Muscle layer of duodenum (tissue), 2 donors: ENCODE measurements at regions not wholly inside any gene's neighbourhood (a gene's known extent, or its start where the extent isn't known, plus 50 kb on each side); places are given as distances from the start of the nearest gene placed in this dataset.
"Not testable (repeated sequence)": the region's sequence is repeated elsewhere in the genome, so short reads cannot be mapped to it uniquely, and the experiment has no call there.

Source experiments
- H3K27ac ChIP-seq: one replicate; pipeline ENCODE4 v1.7.0; 2013; ENCODE audit warnings: mild to moderate bottlenecking, low read length
- H3K27me3 ChIP-seq: one replicate; pipeline ENCODE4 v1.7.0; 2013; ENCODE audit warnings: low read depth, mild to moderate bottlenecking, control low read depth, low read length
- H3K36me3 ChIP-seq, 2 donors: one replicate each; pipeline ENCODE4 v1.7.0; 2013; ENCODE audit warnings: low read length in 2 of 2, control low read depth in 1 of 2, mild to moderate bottlenecking in 1 of 2; ENCODE audit not compliant: insufficient read depth in 2 of 2, control insufficient read depth in 1 of 2
- H3K4me1 ChIP-seq, 2 donors: one replicate each; pipeline ENCODE4 v1.7.0; 2013; ENCODE audit warnings: low read length in 2 of 2, mild to moderate bottlenecking in 2 of 2, control low read depth in 1 of 2, moderate library complexity in 1 of 2; ENCODE audit not compliant: insufficient read depth in 2 of 2, control insufficient read depth in 1 of 2
- H3K4me3 ChIP-seq, 2 donors: one replicate each; pipeline ENCODE4 v1.7.0; 2013; ENCODE audit warnings: low read length in 2 of 2, low read depth in 1 of 2, mild to moderate bottlenecking in 1 of 2
- H3K9me3 ChIP-seq, 2 donors: one replicate each; pipeline ENCODE4 v1.7.0; 2013; ENCODE audit warnings: low read length in 2 of 2, control low read depth in 1 of 2, mild to moderate bottlenecking in 1 of 2; ENCODE audit not compliant: control insufficient read depth in 1 of 2
- donor health status: healthy.

- Histone ChIP-seq H3K27ac (no peak overlapping the region), H3K9me3 (no peaks in the 10 kb centered on the region), H3K4me1 (no peaks in the 10 kb centered on the region), H3K4me3 (no peak overlapping the region), H3K27me3 (no peaks in the 10 kb centered on the region), H3K36me3 (no peaks in the 10 kb centered on the region)
Measured at GRCh38 chr5:24145806-24146205, 499.0 kb downstream of the CDH10 start.

- no peaks in the 10 kb centered on the region for H3K4me1 ChIP-seq
- H3K36me3 ChIP-seq = no peaks in the 10 kb centered on the region
- peaks cover 0 to 3% of the 10 kb centered on the region in 2 donors for H3K9me3 ChIP-seq
- H3K27ac ChIP-seq = no peak overlapping the region
- no peak overlapping the region for H3K4me3 ChIP-seq
- H3K27me3 ChIP-seq = no peaks in the 10 kb centered on the region
Measured at GRCh38 chr5:24161559-24161958, 483.2 kb downstream of the CDH10 start.

- no peak overlapping the region for H3K27ac ChIP-seq
- H3K4me3 ChIP-seq = no peak overlapping the region
- H3K27me3 ChIP-seq = no peaks in the 10 kb centered on the region
- peaks cover 0 to 3% of the 10 kb centered on the region in 2 donors for H3K9me3 ChIP-seq
- H3K36me3 ChIP-seq = no peaks in the 10 kb centered on the region
- no peaks in the 10 kb centered on the region for H3K4me1 ChIP-seq
Measured at GRCh38 chr5:24162343-24162742, 482.4 kb downstream of the CDH10 start.

GRCh38 chr5:24163091-24163490 lies 481.7 kb downstream of the CDH10 start:
- no peaks in the 10 kb centered on the region for H3K36me3 ChIP-seq
- no peaks in the 10 kb centered on the region for H3K27me3 ChIP-seq
- H3K27ac ChIP-seq = no peak overlapping the region
- no peaks in the 10 kb centered on the region for H3K9me3 ChIP-seq
- H3K4me1 ChIP-seq = no peaks in the 10 kb centered on the region
- no peak overlapping the region for H3K4me3 ChIP-seq

- Histone ChIP-seq H3K36me3 (no peaks in the 10 kb centered on the region), H3K4me1 (no peaks in the 10 kb centered on the region), H3K27ac (no peak overlapping the region), H3K9me3 (no peaks in the 10 kb centered on the region), H3K4me3 (no peak overlapping the region), H3K27me3 (no peaks in the 10 kb centered on the region)
Measured at GRCh38 chr5:24167806-24168205, 477.0 kb downstream of the CDH10 start.

GRCh38 chr5:24170026-24170425 lies 474.8 kb downstream of the CDH10 start:
- Histone ChIP-seq H3K4me1 (no peaks in the 10 kb centered on the region), H3K36me3 (no peaks in the 10 kb centered on the region), H3K27me3 (no peaks in the 10 kb centered on the region)

GRCh38 chr5:24170930-24171329 lies 473.8 kb downstream of the CDH10 start:
- H3K4me3 ChIP-seq, H3K9me3 ChIP-seq, H3K36me3 ChIP-seq, H3K27ac ChIP-seq, H3K4me1 ChIP-seq, H3K27me3 ChIP-seq: not testable (repeated sequence)

More at GRCh38 chr5:24170026-24170425, 474.8 kb downstream of the CDH10 start:
- Histone ChIP-seq H3K9me3 (no peaks in the 10 kb centered on the region), H3K4me3 (no peak overlapping the region), H3K27ac (no peak overlapping the region)

GRCh38 chr5:24177821-24178220 lies 467.0 kb downstream of the CDH10 start:
- Histone ChIP-seq H3K27me3 (no peaks in the 10 kb centered on the region), H3K36me3 (no peaks in the 10 kb centered on the region)

GRCh38 chr5:24183981-24184380 lies 460.8 kb downstream of the CDH10 start:
- Histone ChIP-seq H3K9me3 (peaks cover 0 to 4% of the 10 kb centered on the region in 2 donors), H3K27me3 (no peaks in the 10 kb centered on the region), H3K4me1 (no peaks in the 10 kb centered on the region), H3K27ac (no peak overlapping the region), H3K36me3 (no peaks in the 10 kb centered on the region), H3K4me3 (no peak overlapping the region)

More at GRCh38 chr5:24177821-24178220, 467.0 kb downstream of the CDH10 start:
- Histone ChIP-seq H3K9me3 (no peaks in the 10 kb centered on the region), H3K4me3 (no peak overlapping the region), H3K27ac (no peak overlapping the region), H3K4me1 (no peaks in the 10 kb centered on the region)

- Histone ChIP-seq H3K27me3 (no peaks in the 10 kb centered on the region), H3K4me1 (no peaks in the 10 kb centered on the region), H3K9me3 (peaks cover 0 to 4% of the 10 kb centered on the region in 2 donors), H3K27ac (no peak overlapping the region), H3K4me3 (no peak overlapping the region), H3K36me3 (no peaks in the 10 kb centered on the region)
Measured at GRCh38 chr5:24188216-24188925, 456.4 kb downstream of the CDH10 start.

- Histone ChIP-seq H3K9me3 (no peaks in the 10 kb centered on the region), H3K4me1 (no peaks in the 10 kb centered on the region), H3K27me3 (no peaks in the 10 kb centered on the region), H3K4me3 (no peak overlapping the region), H3K27ac (no peak overlapping the region), H3K36me3 (no peaks in the 10 kb centered on the region)
Measured at GRCh38 chr5:24196789-24197188, 448.0 kb downstream of the CDH10 start.

- Histone ChIP-seq H3K36me3 (no peaks in the 10 kb centered on the region), H3K27ac (no peak overlapping the region), H3K27me3 (no peaks in the 10 kb centered on the region), H3K4me3 (no peak overlapping the region), H3K4me1 (no peaks in the 10 kb centered on the region), H3K9me3 (peaks cover 0 to under 1% of the 10 kb centered on the region in 2 donors)
Measured at GRCh38 chr5:24208686-24209106, 436.1 kb downstream of the CDH10 start.
